ENCODE measurements at regions not wholly inside any gene's neighbourhood (a gene's known extent, or its start where the extent isn't known, plus 50 kb on each side); places are given as distances from the start of the nearest gene placed in this dataset.

DNA sequence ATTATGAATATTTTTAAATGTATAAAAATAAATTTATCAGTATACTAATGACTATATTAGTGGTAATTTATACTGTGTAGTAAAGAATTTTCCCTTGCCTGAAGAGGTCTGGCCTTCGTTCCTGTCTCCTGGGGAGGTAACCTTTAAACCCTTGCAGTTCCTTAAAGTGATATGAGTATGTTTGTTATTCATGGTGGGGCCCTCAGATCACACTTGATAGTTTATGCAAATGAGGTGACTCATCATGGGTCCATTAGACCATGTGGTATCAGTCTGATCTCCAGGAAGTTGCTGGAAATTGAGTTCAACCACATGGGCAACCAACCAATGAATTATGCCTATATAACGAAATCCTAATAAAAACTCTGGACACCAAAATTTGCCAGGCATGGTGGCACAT is 904.1 kb downstream of the RPA4 start:
- H4K20me1 ChIP-seq (ENCODE audit: insufficient read depth), result no peaks in the 10 kb centered on the region
- H3K9me2 ChIP-seq (ENCODE audit: insufficient read depth), result no peaks in the 10 kb centered on the region
- no peaks in the 10 kb centered on the region for H3K27me3 ChIP-seq (ENCODE audit: insufficient read depth, low read length)
- no peaks in the 10 kb centered on the region for H3K4me1 ChIP-seq (ENCODE audit: control insufficient read depth in 1 of 2, insufficient read depth in 2 of 2, low read length in 2 of 2)
- ChIA-PET RAD21 (ENCODE audit: low non-redundant PET in 1 of 2, low total read pairs in 2 of 2, uncharacterized antibody in 2 of 2, unreplicated experiment in 2 of 2) (no interaction called here), POLR2A (no interaction called here), CTCF (no interaction called here)
- no peak for TF ChIP-seq EZH2 (IDR thresholded peaks at IDR 0.05)
- TF ChIP-seq, protein P1, sequence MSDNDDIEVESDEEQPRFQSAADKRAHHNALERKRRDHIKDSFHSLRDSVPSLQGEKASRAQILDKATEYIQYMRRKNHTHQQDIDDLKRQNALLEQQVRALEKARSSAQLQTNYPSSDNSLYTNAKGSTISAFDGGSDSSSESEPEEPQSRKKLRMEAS (IDR thresholded peaks at IDR 0.05), result no peak
- TF ChIP-seq POLR2A (IDR thresholded peaks at IDR 0.05; ENCODE audit: borderline replicate concordance, extremely low read depth, insufficient read depth, insufficient read length), result no peak
- TF ChIP-seq YY1 (IDR thresholded peaks at IDR 0.05; ENCODE audit: extremely low read depth, insufficient replicate concordance, low read depth, low read length), result no peak
- no peak for TF ChIP-seq JUND (IDR thresholded peaks at IDR 0.05)
- TF ChIP-seq, protein P2, sequence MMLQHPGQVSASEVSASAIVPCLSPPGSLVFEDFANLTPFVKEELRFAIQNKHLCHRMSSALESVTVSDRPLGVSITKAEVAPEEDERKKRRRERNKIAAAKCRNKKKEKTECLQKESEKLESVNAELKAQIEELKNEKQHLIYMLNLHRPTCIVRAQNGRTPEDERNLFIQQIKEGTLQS (IDR thresholded peaks at IDR 0.05), result no peak
- TF ChIP-seq SRF (IDR thresholded peaks at IDR 0.05; ENCODE audit: low read depth), result no peak
- TF ChIP-seq RAD21 (IDR thresholded peaks at IDR 0.05; ENCODE audit: low read depth), result no peak
- TF ChIP-seq POLR2AphosphoS5 (IDR thresholded peaks at IDR 0.05; ENCODE audit: low read depth, low read length), result no peak
- no peak for TF ChIP-seq ZBTB33 (IDR thresholded peaks at IDR 0.05; ENCODE audit: extremely low read depth, insufficient replicate concordance, low read length)
- no peak for TF ChIP-seq CTCF (IDR thresholded peaks at IDR 0.05 in 2 of 3, conservative IDR thresholded peaks at IDR 0.05 in 1 of 3; ENCODE audit: borderline replicate concordance in 1 of 3, insufficient read depth in 1 of 3, low read depth in 2 of 3, low read length in 2 of 3)
- TF ChIP-seq REST (IDR thresholded peaks at IDR 0.05; ENCODE audit: low read depth), result no peak
- no peak for TF ChIP-seq FOSL1 (IDR thresholded peaks at IDR 0.05; ENCODE audit: low read depth)
- H3K4me2 ChIP-seq (ENCODE audit: low read length), result no peak overlapping the region
- H3K9ac ChIP-seq (ENCODE audit: low read length), result no peak overlapping the region
- DNase-seq (ENCODE audit: low read depth, low spot score) (no peak), ATAC-seq (no peak)
- no peak overlapping the region for H2AFZ ChIP-seq (ENCODE audit: low read depth, low read length, poor library complexity, severe bottlenecking)
- no peaks in the 10 kb centered on the region for H3K9me3 ChIP-seq (ENCODE audit: control insufficient read depth in 1 of 2, insufficient read depth in 1 of 2, low read depth in 1 of 2, low read length in 2 of 2)
- BruUV-seq (replicated peaks), result no TSS peak
- H3K27ac ChIP-seq (ENCODE audit: low read depth, low read length), result no peak overlapping the region
- no peaks in the 10 kb centered on the region for H3K36me3 ChIP-seq (ENCODE audit: control insufficient read depth in 1 of 2, insufficient read depth in 2 of 2, low read length in 2 of 2)
- no peak overlapping the region for H3K4me3 ChIP-seq (replicated peaks in 1 of 2; ENCODE audit: low read depth in 1 of 2, low read length in 2 of 2)
- H3K79me2 ChIP-seq (ENCODE audit: insufficient read depth, low read length), result no peaks in the 10 kb centered on the region
- intact Hi-C loops (cut with micrococcal nuclease), result no loop called here

All from HCT116 (cell line).